Loucy (cell line): ENCODE measurements at regions not wholly inside any gene's neighbourhood (a gene's known extent, or its start where the extent isn't known, plus 50 kb on each side); places are given as distances from the start of the nearest gene placed in this dataset.

ENCODE experiments used
- H2AFZ ChIP-seq: fragments of 200-600 bp; sonication (generic); 2 replicates; pipeline ENCODE4 v1.6.0; 2016; ENCODE audit warnings: antibody characterized with exemption, mild to moderate bottlenecking, low read length, moderate library complexity
- H3F3A ChIP-seq: fragments of 200-600 bp; 2 replicates; pipeline ENCODE4 v1.6.0; 2016; ENCODE audit warnings: antibody characterized with exemption, low read depth, mild to moderate bottlenecking
- H3K27me3 ChIP-seq: fragments of 200-600 bp; sonication (generic); 2 replicates; pipeline ENCODE4 v1.6.1; 2014; ENCODE audit warnings: low read length, mild to moderate bottlenecking; ENCODE audit not compliant: insufficient read depth, poor library complexity, severe bottlenecking
- H3K36me3 ChIP-seq: fragments of 200-600 bp; sonication (generic); 2 replicates; pipeline ENCODE4 v1.6.1; 2016; ENCODE audit warnings: low read length; ENCODE audit not compliant: insufficient read depth
- H3K4me1 ChIP-seq: fragments of 200-600 bp; sonication (generic); 2 replicates; pipeline ENCODE4 v1.5.1; 2014; ENCODE audit warnings: low read length, mild to moderate bottlenecking; ENCODE audit not compliant: insufficient read depth, poor library complexity, severe bottlenecking
- H3K4me2 ChIP-seq: fragments of 200-600 bp; sonication (generic); 2 replicates; pipeline ENCODE4 v1.6.0; 2014; ENCODE audit warnings: antibody characterized with exemption, low read length, low read depth, mild to moderate bottlenecking; ENCODE audit not compliant: poor library complexity, severe bottlenecking
- H3K4me3 ChIP-seq: fragments of 200-600 bp; sonication (generic); 2 replicates; pipeline ENCODE4 v1.5.1; 2014; ENCODE audit warnings: low read length, mild to moderate bottlenecking, mixed read lengths; ENCODE audit not compliant: poor library complexity, severe bottlenecking
- H3K79me2 ChIP-seq: fragments of 200-600 bp; sonication (generic); 2 replicates; pipeline ENCODE4 v1.6.1; 2014; ENCODE audit warnings: low read length; ENCODE audit not compliant: insufficient read depth
- H3K9ac ChIP-seq: fragments of 200-600 bp; sonication (generic); 2 replicates; pipeline ENCODE4 v1.6.0; 2014; ENCODE audit warnings: mild to moderate bottlenecking, low read depth, low read length, moderate library complexity; ENCODE audit not compliant: poor library complexity, severe bottlenecking
- H3K9me2 ChIP-seq: fragments of 200-600 bp; sonication (generic); replicated peaks from 2 replicates; pipeline ENCODE4 v1.6.1; 2016; ENCODE audit warnings: low read depth, low read length, mixed read lengths
- H3K9me3 ChIP-seq: fragments of 200-600 bp; sonication (generic); 2 replicates; pipeline ENCODE4 v1.6.1; 2014; ENCODE audit warnings: mild to moderate bottlenecking, antibody characterized with exemption, low read length, low read depth; ENCODE audit not compliant: insufficient read depth
- H4K20me1 ChIP-seq: fragments of 200-600 bp; sonication (generic); 2 replicates; pipeline ENCODE4 v1.6.0; 2014; ENCODE audit warnings: antibody characterized with exemption, low read length, mild to moderate bottlenecking; ENCODE audit not compliant: insufficient read depth, poor library complexity, severe bottlenecking
- EZH2phosphoT487 ChIP-seq: fragments of 200-600 bp; IDR thresholded peaks from 2 replicates; pipeline ENCODE4 v1.6.1; 2018; ENCODE audit warnings: antibody characterized with exemption, mild to moderate bottlenecking, moderate library complexity, borderline replicate concordance
- TF ChIP-seq, protein P1 (sequence below): fragments of 200-600 bp; sonication (generic); conservative IDR thresholded peaks from 2 replicates; pipeline ENCODE4 v1.5.1; 2014; ENCODE audit warnings: mild to moderate bottlenecking, antibody characterized with exemption, low read length

DNA sequence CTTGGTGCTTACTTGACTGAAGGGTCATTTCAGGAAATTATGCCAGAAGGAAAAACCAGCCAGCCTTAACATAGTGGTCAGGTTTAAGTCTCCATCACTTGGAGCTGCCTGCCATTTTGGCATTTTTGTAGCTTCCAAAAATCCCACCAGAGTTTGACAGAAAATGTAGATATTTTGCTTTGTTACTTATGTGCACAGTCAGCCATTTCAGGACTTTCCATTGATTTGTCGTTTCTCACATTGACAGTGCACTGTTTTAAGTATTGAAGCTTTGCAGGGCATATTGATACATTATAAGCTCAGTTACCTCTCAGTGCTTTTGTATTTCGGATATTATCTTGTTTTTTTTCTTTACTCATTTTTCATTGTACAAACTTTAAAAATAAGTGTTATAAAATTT lies 89.0 kb upstream of the ANKRD34C start:
- Histone ChIP-seq H3K9me3 (no peaks in the 10 kb centered on the region), H3K36me3 (no peaks in the 10 kb centered on the region), H3K9ac (no peak overlapping the region), H3K9me2 (no peaks in the 10 kb centered on the region), H3K4me1 (no peaks in the 10 kb centered on the region), H4K20me1 (no peaks in the 10 kb centered on the region), H3K79me2 (no peaks in the 10 kb centered on the region), H3F3A (no peaks in the 10 kb centered on the region), H3K4me2 (no peak overlapping the region), H2AFZ (no peak overlapping the region), H3K27me3 (no peaks in the 10 kb centered on the region), H3K4me3 (no peak overlapping the region)
- TF ChIP-seq, protein P1, sequence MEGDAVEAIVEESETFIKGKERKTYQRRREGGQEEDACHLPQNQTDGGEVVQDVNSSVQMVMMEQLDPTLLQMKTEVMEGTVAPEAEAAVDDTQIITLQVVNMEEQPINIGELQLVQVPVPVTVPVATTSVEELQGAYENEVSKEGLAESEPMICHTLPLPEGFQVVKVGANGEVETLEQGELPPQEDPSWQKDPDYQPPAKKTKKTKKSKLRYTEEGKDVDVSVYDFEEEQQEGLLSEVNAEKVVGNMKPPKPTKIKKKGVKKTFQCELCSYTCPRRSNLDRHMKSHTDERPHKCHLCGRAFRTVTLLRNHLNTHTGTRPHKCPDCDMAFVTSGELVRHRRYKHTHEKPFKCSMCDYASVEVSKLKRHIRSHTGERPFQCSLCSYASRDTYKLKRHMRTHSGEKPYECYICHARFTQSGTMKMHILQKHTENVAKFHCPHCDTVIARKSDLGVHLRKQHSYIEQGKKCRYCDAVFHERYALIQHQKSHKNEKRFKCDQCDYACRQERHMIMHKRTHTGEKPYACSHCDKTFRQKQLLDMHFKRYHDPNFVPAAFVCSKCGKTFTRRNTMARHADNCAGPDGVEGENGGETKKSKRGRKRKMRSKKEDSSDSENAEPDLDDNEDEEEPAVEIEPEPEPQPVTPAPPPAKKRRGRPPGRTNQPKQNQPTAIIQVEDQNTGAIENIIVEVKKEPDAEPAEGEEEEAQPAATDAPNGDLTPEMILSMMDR, result no peak
- TF ChIP-seq EZH2phosphoT487, result no peak

DNA sequence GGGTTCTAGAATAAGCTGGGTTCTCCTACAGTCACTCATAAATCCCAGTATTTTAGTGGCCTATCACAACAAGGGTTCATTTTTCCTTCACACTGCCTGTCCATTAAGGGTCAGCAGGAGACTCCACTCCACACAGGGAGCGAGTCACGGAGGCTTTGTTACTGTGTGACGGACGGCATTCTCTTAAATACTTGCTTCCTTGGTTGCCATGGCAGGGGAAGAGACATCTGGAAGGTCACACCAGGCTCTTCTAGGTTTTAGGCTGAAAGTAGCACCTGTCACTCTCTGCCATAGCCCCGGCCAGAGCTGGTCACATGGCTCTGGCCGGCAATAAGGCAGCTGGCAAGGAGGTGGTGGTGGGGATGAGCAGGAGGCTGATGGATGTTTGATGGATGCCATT lies 89.4 kb upstream of the ANKRD34C start:
- H3K4me1 ChIP-seq, result no peaks in the 10 kb centered on the region
- H3K27me3 ChIP-seq, result no peaks in the 10 kb centered on the region
- H3K36me3 ChIP-seq, result no peaks in the 10 kb centered on the region
- no peaks in the 10 kb centered on the region for H3F3A ChIP-seq
- no peaks in the 10 kb centered on the region for H3K9me2 ChIP-seq
- no peak overlapping the region for H3K4me2 ChIP-seq
- H3K9me3 ChIP-seq, result no peaks in the 10 kb centered on the region
- H4K20me1 ChIP-seq, result no peaks in the 10 kb centered on the region
- H3K79me2 ChIP-seq, result no peaks in the 10 kb centered on the region
- no peak for TF ChIP-seq EZH2phosphoT487
- TF ChIP-seq, protein P1, result no peak
- no peak overlapping the region for H3K4me3 ChIP-seq
- no peak overlapping the region for H2AFZ ChIP-seq
- no peak overlapping the region for H3K9ac ChIP-seq

- no peaks in the 10 kb centered on the region for H3K27me3 ChIP-seq
- no peak overlapping the region for H2AFZ ChIP-seq
- no peaks in the 10 kb centered on the region for H4K20me1 ChIP-seq
- no peak overlapping the region for H3K4me2 ChIP-seq
- H3K4me1 ChIP-seq, result no peaks in the 10 kb centered on the region
- no peaks in the 10 kb centered on the region for H3K79me2 ChIP-seq
- TF ChIP-seq, protein P1, result no peak
- TF ChIP-seq EZH2phosphoT487, result no peak
- H3K4me3 ChIP-seq, result no peak overlapping the region
- no peaks in the 10 kb centered on the region for H3K9me3 ChIP-seq
- no peaks in the 10 kb centered on the region for H3K36me3 ChIP-seq
- no peaks in the 10 kb centered on the region for H3F3A ChIP-seq
- no peak overlapping the region for H3K9ac ChIP-seq
- H3K9me2 ChIP-seq, result no peaks in the 10 kb centered on the region
These were observed 90.0 kb upstream of the ANKRD34C start for GRCh38 chr15:79192462-79193036.
